NT2/D1 (cell line): ENCODE measurements at regions not wholly inside any gene's neighbourhood (a gene's known extent, or its start where the extent isn't known, plus 50 kb on each side); places are given as distances from the start of the nearest gene placed in this dataset.

Source experiments
- DNase-seq: peaks from one replicate; pipeline ENCODE4 v3.0.0-alpha.2; 2011; ENCODE audit warnings: low read depth, low spot score
- H3K27me3 ChIP-seq: 2 replicates; pipeline ENCODE4 v1.6.0; 2011; ENCODE audit warnings: mild to moderate bottlenecking; ENCODE audit not compliant: insufficient read length, insufficient read depth
- H3K36me3 ChIP-seq: 2 replicates; pipeline ENCODE4 v1.6.1; 2011; ENCODE audit warnings: mild to moderate bottlenecking, low read length, mixed read lengths; ENCODE audit not compliant: insufficient read depth, insufficient read length
- H3K4me1 ChIP-seq: 2 replicates; pipeline ENCODE4 v1.5.1; 2011; ENCODE audit not compliant: insufficient read depth, insufficient read length
- H3K4me3 ChIP-seq: 2 replicates; pipeline ENCODE4 v1.5.1; 2011; ENCODE audit warnings: low read depth; ENCODE audit not compliant: insufficient read length
- H3K9ac ChIP-seq: 2 replicates; pipeline ENCODE4 v1.6.0; 2011; ENCODE audit warnings: low read depth; ENCODE audit not compliant: insufficient read length
- H3K9me3 ChIP-seq: 2 replicates; pipeline ENCODE4 v1.5.1; 2011; ENCODE audit warnings: mild to moderate bottlenecking, low read length; ENCODE audit not compliant: insufficient read depth
- SUZ12 ChIP-seq: IDR thresholded peaks from 2 replicates; pipeline ENCODE4 v1.6.1; 2011; ENCODE audit not compliant: insufficient read length, insufficient read depth; ENCODE audit errors: extremely low read depth
- YY1 ChIP-seq: IDR thresholded peaks from 2 replicates; pipeline ENCODE4 v1.6.1; 2011; ENCODE audit not compliant: insufficient read length, insufficient read depth
- ZNF274 ChIP-seq: IDR thresholded peaks from 2 replicates; pipeline ENCODE4 v1.6.1; 2011; ENCODE audit warnings: mild to moderate bottlenecking, low read depth, low read length

GRCh38 chr2:139990646-139991335, 1210.6 kb upstream of the NXPH2 start:
- no peaks in the 10 kb centered on the region for H3K9me3 ChIP-seq
- no peaks in the 10 kb centered on the region for H3K4me1 ChIP-seq
- DNase-seq, result no peak
- H3K9ac ChIP-seq, result no peak overlapping the region
- H3K27me3 ChIP-seq, result no peaks in the 10 kb centered on the region
- no peak overlapping the region for H3K4me3 ChIP-seq
- no peak for TF ChIP-seq YY1
- TF ChIP-seq ZNF274, result no peak
- TF ChIP-seq SUZ12, result no peak
- H3K36me3 ChIP-seq, result no peaks in the 10 kb centered on the region

DNA sequence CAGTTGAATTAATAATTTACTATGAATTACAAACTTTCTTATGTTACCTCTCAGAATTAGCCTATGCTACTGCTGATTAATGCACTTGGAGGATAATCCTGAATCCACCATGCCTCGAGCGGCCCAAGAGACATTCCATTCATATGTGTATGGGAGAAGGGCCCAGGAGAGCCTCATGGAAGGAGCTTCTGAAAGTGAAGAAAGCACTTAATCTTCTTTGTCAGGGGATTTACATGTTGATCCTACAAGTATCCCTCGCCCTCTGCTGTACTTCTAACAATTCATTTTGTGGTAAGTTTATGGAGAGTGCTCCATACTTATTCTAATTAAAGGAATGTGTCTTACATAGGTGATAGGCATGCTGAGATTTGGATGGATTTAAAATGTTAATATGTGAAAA, 1189.1 kb upstream of the NXPH2 start:
- no peak overlapping the region for H3K9ac ChIP-seq
- H3K4me1 ChIP-seq, result no peaks in the 10 kb centered on the region
- TF ChIP-seq ZNF274 (no peak), SUZ12 (no peak), YY1 (no peak)
- H3K9me3 ChIP-seq, result no peaks in the 10 kb centered on the region
- no peak overlapping the region for H3K4me3 ChIP-seq
- H3K27me3 ChIP-seq, result no peaks in the 10 kb centered on the region
- DNase-seq, result peak; percentile 44
- no peaks in the 10 kb centered on the region for H3K36me3 ChIP-seq

GRCh38 chr2:139968588-139968987, 1188.4 kb upstream of the NXPH2 start:
- DNase-seq, result no peak
- Histone ChIP-seq H3K4me3 (no peak overlapping the region), H3K4me1 (no peaks in the 10 kb centered on the region), H3K27me3 (no peaks in the 10 kb centered on the region), H3K9ac (no peak overlapping the region), H3K9me3 (no peaks in the 10 kb centered on the region), H3K36me3 (no peaks in the 10 kb centered on the region)
- no peak for TF ChIP-seq SUZ12
- no peak for TF ChIP-seq ZNF274
- TF ChIP-seq YY1, result no peak

GRCh38 chr2:139967665-139968064, 1187.5 kb upstream of the NXPH2 start:
- no peaks in the 10 kb centered on the region for H3K27me3 ChIP-seq
- DNase-seq, result no peak
- TF ChIP-seq ZNF274 (no peak), YY1 (no peak), SUZ12 (no peak)

GRCh38 chr2:139964721-139965440, 1184.7 kb upstream of the NXPH2 start:
- TF ChIP-seq SUZ12 (no peak), YY1 (no peak), ZNF274 (no peak)
- no peak for DNase-seq
- Histone ChIP-seq H3K27me3 (no peaks in the 10 kb centered on the region), H3K9me3 (no peaks in the 10 kb centered on the region), H3K9ac (no peak overlapping the region), H3K4me3 (no peak overlapping the region), H3K4me1 (no peaks in the 10 kb centered on the region), H3K36me3 (no peaks in the 10 kb centered on the region)

More at GRCh38 chr2:139967665-139968064, 1187.5 kb upstream of the NXPH2 start:
- H3K36me3 ChIP-seq, result no peaks in the 10 kb centered on the region
- H3K4me3 ChIP-seq, result no peak overlapping the region
- no peak overlapping the region for H3K9ac ChIP-seq
- H3K9me3 ChIP-seq, result no peaks in the 10 kb centered on the region
- H3K4me1 ChIP-seq, result no peaks in the 10 kb centered on the region

DNA sequence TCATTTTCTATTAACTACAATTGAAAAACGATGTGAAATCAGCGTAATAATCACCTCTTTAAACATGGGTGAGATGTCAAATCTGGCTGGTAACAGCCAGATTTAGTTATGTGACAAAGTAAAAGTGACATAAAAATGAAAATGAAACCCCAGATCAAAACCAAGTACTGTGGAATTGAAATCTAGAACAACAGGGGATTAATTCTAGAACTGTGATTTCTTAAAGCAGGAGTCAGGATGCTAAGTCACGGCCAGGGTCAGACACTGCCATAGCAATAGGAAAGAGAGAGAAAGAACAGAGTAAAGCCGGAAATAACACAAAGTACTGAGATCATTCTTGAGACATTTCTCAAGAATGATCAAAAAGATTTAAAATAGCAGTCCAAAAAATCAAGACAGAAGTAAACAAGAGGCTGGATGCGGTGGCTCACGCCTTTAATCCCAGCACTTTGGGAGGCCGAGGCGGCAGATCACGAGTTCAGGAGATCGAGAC, 1183.7 kb upstream of the NXPH2 start:
- Histone ChIP-seq H3K27me3 (no peaks in the 10 kb centered on the region), H3K9me3 (no peaks in the 10 kb centered on the region), H3K9ac (no peak overlapping the region), H3K4me1 (no peaks in the 10 kb centered on the region), H3K36me3 (no peaks in the 10 kb centered on the region), H3K4me3 (no peak overlapping the region)
- DNase-seq, result no peak
- TF ChIP-seq ZNF274, result no peak
- TF ChIP-seq SUZ12, result no peak
- TF ChIP-seq YY1, result no peak

- TF ChIP-seq ZNF274 (no peak), YY1 (no peak), SUZ12 (no peak)
- Histone ChIP-seq H3K4me3 (no peak overlapping the region), H3K27me3 (no peaks in the 10 kb centered on the region), H3K36me3 (no peaks in the 10 kb centered on the region), H3K9ac (no peak overlapping the region), H3K9me3 (no peaks in the 10 kb centered on the region), H3K4me1 (no peaks in the 10 kb centered on the region)
- DNase-seq, result no peak
Observed at GRCh38 chr2:139949242-139949972, 1169.2 kb upstream of the NXPH2 start.
